Cardiac fibroblast (primary cell): ENCODE measurements at regions not wholly inside any gene's neighbourhood (a gene's known extent, or its start where the extent isn't known, plus 50 kb on each side); places are given as distances from the start of the nearest gene placed in this dataset.
"Not testable (repeated sequence)": the region's sequence is repeated elsewhere in the genome, so short reads cannot be mapped to it uniquely, and the experiment has no call there.

Source experiments
- DNase-seq, 2 donors: peaks; one replicate each; pipeline versions ENCODE4 v3.0.0 to v3.0.0-alpha.2; 2010; ENCODE audit warnings: low read depth in 2 of 2
- H3K4me3 ChIP-seq, 2 donors: replicated peaks in 1 of 2; 1 replicate in 1 of 2; 2 replicates in 1 of 2; pipeline ENCODE4 v1.5.1; 2011; ENCODE audit warnings: low read depth in 2 of 2, low read length in 2 of 2, mild to moderate bottlenecking in 2 of 2, moderate library complexity in 1 of 2
- TF ChIP-seq, protein P1 (sequence below): IDR thresholded peaks from one replicate; pipeline ENCODE4 v1.5.1; 2011; ENCODE audit warnings: low read depth, mild to moderate bottlenecking, low read length, inconsistent platforms

DNA sequence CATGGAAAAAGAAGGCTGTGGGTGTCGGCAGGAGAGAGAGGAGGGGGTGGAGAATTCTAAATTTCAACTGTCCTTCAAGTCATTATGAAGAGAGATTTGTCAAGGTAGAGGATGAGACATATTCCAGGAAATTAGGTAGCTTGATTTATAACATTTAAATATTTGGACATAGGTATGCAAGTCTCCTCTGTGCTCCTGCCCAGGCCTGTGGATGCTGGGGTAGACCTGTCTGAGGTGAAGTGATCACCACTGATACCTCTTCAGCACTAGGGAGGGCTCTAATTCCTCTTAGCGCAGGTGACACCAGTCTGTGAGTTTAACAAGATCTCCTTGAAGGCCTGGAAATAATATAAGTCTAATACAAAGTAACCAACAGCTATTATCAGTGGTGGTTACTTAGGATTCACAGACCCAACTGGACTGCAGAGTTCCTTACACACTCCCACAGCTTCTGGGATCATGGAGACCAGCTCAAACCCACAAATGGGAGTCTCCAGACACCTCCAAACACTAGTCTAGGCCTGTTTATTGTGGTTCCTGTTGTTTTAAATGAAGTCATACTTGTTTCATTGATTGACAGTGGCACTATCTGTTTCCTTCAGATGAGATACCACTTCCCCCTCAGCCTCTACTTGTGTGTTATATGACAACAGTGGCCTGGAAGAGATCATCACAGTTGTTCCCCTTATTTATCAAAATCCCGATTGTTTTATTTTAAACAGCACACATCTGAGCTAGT, 104.1 kb upstream of the ITPRID2 start:
- TF ChIP-seq, protein P1, sequence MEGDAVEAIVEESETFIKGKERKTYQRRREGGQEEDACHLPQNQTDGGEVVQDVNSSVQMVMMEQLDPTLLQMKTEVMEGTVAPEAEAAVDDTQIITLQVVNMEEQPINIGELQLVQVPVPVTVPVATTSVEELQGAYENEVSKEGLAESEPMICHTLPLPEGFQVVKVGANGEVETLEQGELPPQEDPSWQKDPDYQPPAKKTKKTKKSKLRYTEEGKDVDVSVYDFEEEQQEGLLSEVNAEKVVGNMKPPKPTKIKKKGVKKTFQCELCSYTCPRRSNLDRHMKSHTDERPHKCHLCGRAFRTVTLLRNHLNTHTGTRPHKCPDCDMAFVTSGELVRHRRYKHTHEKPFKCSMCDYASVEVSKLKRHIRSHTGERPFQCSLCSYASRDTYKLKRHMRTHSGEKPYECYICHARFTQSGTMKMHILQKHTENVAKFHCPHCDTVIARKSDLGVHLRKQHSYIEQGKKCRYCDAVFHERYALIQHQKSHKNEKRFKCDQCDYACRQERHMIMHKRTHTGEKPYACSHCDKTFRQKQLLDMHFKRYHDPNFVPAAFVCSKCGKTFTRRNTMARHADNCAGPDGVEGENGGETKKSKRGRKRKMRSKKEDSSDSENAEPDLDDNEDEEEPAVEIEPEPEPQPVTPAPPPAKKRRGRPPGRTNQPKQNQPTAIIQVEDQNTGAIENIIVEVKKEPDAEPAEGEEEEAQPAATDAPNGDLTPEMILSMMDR = no peak
- H3K4me3 ChIP-seq = no peak overlapping the region
- no peak for DNase-seq

DNA sequence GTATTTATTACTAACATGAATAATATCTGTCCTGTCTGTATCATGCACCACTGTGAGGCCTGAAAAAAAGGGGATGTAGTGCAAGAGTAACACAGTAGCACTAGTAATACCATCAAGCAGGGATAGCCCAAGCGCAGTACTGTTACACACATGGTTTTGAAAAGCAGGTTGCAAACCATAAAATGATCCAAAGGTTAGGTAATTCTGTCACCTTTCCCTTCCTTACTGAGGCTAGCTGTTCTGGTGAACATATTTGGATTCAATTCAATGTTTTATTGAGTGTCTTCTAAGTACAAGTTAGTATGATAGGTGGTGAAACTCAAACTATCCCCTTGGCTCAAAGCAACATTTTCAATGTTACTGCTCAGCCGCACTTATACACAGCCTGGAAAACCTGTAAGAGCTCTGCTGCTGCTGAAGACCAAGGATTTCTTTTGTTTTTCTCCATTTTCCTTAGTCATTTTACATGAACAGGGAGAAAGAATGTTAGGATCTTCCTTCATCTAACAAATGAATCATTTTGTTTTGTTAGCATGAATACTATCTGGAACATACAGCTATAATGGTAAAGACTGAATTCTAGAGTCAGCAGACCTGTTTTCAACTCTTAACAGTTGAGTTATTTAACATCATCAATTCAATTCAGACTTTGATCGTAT, 102.5 kb upstream of the ITPRID2 start:
- DNase-seq = peak in 1 of 2 donors; percentile 53
- TF ChIP-seq, protein P1 = no peak
- no peak overlapping the region for H3K4me3 ChIP-seq

DNA sequence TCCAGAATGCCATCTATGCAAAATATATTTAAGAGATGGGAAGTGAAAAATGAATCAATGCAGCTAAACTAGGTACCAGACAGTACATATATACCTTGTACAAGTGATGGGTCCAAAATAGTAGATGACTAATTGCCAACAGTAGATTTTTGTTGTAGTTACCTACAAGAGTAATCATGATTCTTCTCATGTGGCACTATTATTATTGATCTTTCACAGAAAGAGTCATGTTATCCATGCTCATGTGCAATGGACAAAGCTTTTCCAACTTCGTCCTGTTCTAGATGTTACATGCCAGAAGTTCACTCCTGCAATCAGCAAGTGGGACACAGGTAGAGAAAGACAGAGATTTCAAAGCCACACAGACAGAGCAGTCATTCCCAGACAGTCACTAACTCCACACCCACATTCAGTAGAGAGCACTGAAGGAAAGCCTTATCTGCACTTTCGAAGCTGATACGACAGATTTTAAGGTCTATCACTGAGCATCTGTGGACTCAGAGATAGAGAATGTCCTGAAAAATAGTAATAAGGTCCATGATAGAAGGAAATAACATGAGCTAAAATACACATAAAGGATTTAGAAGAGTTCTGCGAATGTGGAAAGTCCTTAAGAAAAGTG, 101.6 kb upstream of the ITPRID2 start:
- TF ChIP-seq, protein P1 = no peak
- H3K4me3 ChIP-seq = no peak overlapping the region
- DNase-seq = no peak

DNA sequence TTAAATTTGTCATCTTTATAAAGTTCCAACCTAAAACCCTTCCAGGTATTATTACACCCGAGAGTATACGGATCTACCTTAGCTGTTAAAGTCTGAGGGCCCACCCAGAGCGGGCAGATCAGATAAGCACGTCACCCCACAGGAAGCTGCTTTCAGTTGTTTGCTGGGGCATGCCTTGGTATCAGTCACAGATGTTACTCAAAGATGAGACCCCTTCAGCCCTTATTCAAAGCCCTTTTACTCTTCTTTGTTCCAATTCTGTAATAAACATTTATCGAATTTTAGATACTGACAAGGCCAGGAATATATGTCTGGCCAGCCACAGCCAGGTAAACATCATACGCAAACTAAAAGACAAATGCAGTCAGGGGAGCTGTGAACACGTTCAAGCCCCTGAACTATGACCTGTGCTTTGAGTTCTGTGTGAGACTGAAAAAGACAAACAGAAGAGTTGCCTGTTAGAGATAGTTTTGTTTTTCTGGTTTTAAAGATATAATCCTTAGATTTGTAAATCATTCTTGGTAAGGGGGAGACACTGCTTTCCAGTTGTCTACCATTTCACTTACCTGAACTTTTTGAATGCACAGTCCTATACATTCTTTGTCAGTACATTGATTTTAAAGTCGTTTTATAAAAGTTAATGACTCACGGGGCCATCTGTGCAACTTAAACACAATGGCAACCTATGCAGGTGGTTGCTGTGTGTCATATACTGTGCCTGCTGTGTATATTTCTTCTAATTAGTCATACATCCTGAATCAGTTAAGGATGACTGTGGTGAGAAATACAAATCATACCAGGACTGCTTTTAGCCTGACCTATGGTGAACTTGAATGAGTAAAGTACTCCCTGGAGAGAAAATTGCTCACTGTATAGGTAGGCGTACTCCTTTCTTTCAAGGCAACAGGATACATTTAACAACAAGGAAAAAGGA, 100.5 kb upstream of the ITPRID2 start:
- peak; percentile 87 to 99 for DNase-seq

DNA sequence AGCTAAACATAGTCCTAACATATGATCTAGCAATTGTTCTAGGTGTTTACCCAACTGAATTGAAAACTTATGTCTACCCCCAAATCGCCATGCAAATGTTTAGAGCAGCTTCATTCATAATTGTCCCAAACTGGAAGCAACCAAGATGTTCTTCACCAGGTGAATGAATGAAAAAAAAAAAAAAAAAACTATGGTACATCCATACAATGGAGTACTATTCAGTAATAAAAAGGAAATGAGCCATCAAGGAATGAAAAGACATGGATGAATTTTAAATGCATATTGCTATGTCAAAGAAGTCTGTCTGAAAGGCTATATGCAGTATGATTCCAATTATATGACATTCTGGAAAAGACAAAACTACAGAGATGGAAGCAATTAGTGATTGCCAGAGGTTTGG, 98.6 kb upstream of the ITPRID2 start:
- TF ChIP-seq, protein P1 = no peak
- H3K4me3 ChIP-seq = no peak overlapping the region
- no peak for DNase-seq

More for the DNA sequence above, 100.5 kb upstream of the ITPRID2 start:
- TF ChIP-seq, protein P1 = no peak
- H3K4me3 ChIP-seq = no peak overlapping the region

DNA sequence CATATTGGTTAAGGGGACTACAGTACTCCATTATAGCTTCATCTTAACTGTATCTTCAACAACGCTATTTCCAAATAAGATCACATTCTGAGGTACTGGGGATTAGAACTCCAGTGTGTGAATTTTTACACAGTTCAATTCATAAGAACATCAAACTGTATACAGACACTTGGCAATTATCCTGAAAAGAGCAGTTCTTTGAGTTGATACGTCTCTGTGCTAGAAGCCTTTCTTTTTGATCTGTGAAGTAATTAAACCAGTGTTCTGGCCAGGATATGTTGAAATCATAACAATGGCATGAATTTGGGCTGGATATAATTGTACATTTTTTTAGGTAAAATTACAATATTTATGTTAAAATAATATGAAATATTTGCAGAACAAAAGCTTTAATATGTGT, 93.5 kb upstream of the ITPRID2 start:
- TF ChIP-seq, protein P1 = no peak
- DNase-seq = peak in 1 of 2 donors; percentile 55
- H3K4me3 ChIP-seq = no peak overlapping the region

DNA sequence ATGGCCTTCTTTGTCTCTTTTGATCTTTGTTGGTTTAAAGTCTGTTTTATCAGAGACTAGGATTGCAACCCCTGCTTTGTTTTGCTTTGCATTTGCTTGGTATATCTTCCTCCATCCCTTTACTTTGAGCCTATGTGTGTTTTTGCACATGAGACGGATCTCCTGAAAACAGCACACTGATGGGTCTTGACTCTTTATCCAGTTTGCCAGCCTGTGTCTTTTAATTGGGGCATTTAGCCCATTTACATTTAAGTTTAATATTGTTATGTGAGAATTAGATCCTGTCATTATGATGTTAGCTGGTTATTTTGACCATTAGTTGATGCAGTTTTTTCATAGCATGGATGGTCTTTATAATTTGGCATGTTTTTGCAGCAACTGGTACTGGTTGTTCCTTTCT, 89.2 kb upstream of the ITPRID2 start:
- DNase-seq, H3K4me3 ChIP-seq: not testable (repeated sequence)

DNA sequence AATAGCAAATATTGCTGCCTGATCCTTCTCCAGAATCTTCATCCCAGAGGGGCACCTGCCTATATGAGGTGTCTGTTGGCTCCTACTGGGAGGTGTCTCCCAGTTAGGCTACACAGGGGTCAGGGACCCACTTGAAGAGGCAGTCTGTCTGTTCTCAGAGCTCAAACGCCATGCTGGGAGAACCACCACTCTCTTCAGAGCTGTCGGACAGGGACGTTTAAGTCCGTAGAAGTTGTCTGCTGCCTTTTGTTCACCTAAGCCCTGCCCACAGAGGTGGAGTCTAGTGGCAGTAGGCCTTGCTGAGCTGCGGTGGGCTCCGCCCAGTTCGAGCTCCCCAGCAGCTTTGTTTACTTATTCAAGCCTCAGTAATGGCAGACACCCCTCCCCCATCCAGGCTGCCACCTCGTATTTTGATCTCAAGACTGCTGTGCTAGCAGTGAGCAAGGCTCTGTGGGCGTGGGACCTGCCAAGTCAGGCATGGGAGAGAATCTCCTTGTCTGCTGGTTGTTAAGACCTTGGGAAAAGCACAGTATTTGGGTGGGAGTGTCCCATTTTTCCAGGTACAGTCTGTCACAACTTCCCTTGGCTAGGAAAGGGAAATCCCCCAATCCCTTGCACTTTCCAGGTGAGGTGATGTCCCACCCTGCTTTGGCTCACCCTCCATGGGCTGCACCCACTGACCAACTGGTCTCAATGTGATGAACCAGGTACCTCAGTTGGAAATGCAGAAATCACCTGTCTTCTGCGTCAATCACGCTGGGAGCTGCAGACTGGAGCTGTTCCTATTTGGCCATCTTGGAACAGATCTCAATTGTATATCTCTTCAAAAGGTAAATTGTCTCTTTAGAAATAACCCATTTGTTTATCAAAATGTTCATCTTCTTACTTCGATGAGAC, 87.4 kb upstream of the ITPRID2 start:
- DNase-seq, H3K4me3 ChIP-seq: not testable (repeated sequence)
